BE2C (cell line): ENCODE measurements at regions not wholly inside any gene's neighbourhood (a gene's known extent, or its start where the extent isn't known, plus 50 kb on each side); places are given as distances from the start of the nearest gene placed in this dataset.

ENCODE experiments used
- DNase-seq: peaks from one replicate; pipeline ENCODE4 v3.0.0-alpha.2; 2020
- H3K27me3 ChIP-seq: fragments of 250-450 bp; sonication (Bioruptor Pico); 2 replicates; pipeline ENCODE4 v1.5.1; 2020; ENCODE audit warnings: mild to moderate bottlenecking
- H3K36me3 ChIP-seq: fragments of 250-450 bp; sonication (Bioruptor Pico); 2 replicates; pipeline ENCODE4 v1.5.1; 2020; ENCODE audit warnings: mild to moderate bottlenecking
- H3K4me1 ChIP-seq: fragments of 250-450 bp; sonication (Bioruptor Pico); 2 replicates; pipeline ENCODE4 v1.5.1; 2020
- H3K4me3 ChIP-seq: 2 replicates; pipeline ENCODE4 v1.5.1; 2011; ENCODE audit warnings: low read depth, low read length
- H3K9me3 ChIP-seq: fragments of 250-450 bp; sonication (Bioruptor Pico); 2 replicates; pipeline ENCODE4 v1.5.1; 2020
- CTCF ChIP-seq: IDR thresholded peaks from 2 replicates; pipeline ENCODE4 v1.5.1; 2012; ENCODE audit warnings: mild to moderate bottlenecking, low read depth, low read length

GRCh38 chr10:89074120-89074519, 83.5 kb downstream of the FAS start:
- no peaks in the 10 kb centered on the region for H3K27me3 ChIP-seq
- DNase-seq = no peak
- 0 out of 2 replicates have a peak, but pooled peaks cover 2% of the 10 kb centered on the region for H3K4me1 ChIP-seq
- no peaks in the 10 kb centered on the region for H3K36me3 ChIP-seq
- H3K4me3 ChIP-seq = no peak overlapping the region
- no peak for TF ChIP-seq CTCF
- no peaks in the 10 kb centered on the region for H3K9me3 ChIP-seq

- H3K4me1 ChIP-seq = no peaks in the 10 kb centered on the region
- TF ChIP-seq CTCF = no peak
- no peaks in the 10 kb centered on the region for H3K27me3 ChIP-seq
- no peaks in the 10 kb centered on the region for H3K9me3 ChIP-seq
- no peak overlapping the region for H3K4me3 ChIP-seq
- no peaks in the 10 kb centered on the region for H3K36me3 ChIP-seq
- DNase-seq = no peak
These were observed 83.1 kb downstream of the FAS start for GRCh38 chr10:89073719-89074118.

GRCh38 chr10:89069589-89069988, 79.0 kb downstream of the FAS start:
- no peaks in the 10 kb centered on the region for H3K9me3 ChIP-seq
- no peak overlapping the region for H3K4me3 ChIP-seq
- TF ChIP-seq CTCF = no peak
- peaks cover 7% of the 10 kb centered on the region for H3K27me3 ChIP-seq
- H3K4me1 ChIP-seq = no peaks in the 10 kb centered on the region
- no peaks in the 10 kb centered on the region for H3K36me3 ChIP-seq
- DNase-seq = no peak
